HG03025 (cell line): ENCODE measurements at regions not wholly inside any gene's neighbourhood (a gene's known extent, or its start where the extent isn't known, plus 50 kb on each side); places are given as distances from the start of the nearest gene placed in this dataset.

ENCODE experiments used
- ATAC-seq: cut with Tn5 transposase; IDR thresholded peaks from one replicate; pipeline ENCODE4 v1.9.1; 2021; ENCODE audit warnings: mild to moderate bottlenecking, moderate library complexity; ENCODE audit not compliant: unreplicated experiment, low FRiP score

- ATAC-seq: no peak
Measured at GRCh38 chr12:28100717-28101116, 89.5 kb upstream of the CCDC91 start.

DNA sequence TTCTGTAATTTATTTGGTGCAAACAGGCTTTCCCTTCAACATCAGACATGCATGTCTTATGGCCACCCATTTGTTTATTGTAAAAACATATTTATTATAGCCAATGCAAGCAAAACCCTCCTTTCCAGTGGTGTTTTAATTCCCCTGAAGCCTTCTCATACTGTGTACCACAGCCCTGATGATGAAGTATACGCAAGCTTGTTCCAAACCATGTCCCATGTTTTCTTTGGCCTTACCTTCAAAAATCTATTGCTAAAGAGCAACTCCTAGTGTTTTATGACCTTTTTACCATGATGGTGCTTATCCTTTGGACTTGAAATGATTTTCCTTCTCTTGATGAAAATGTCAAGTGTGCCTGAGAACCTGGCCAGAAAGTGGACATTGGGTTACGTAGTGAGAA lies 85.9 kb upstream of the CCDC91 start:
- ATAC-seq: no peak

DNA sequence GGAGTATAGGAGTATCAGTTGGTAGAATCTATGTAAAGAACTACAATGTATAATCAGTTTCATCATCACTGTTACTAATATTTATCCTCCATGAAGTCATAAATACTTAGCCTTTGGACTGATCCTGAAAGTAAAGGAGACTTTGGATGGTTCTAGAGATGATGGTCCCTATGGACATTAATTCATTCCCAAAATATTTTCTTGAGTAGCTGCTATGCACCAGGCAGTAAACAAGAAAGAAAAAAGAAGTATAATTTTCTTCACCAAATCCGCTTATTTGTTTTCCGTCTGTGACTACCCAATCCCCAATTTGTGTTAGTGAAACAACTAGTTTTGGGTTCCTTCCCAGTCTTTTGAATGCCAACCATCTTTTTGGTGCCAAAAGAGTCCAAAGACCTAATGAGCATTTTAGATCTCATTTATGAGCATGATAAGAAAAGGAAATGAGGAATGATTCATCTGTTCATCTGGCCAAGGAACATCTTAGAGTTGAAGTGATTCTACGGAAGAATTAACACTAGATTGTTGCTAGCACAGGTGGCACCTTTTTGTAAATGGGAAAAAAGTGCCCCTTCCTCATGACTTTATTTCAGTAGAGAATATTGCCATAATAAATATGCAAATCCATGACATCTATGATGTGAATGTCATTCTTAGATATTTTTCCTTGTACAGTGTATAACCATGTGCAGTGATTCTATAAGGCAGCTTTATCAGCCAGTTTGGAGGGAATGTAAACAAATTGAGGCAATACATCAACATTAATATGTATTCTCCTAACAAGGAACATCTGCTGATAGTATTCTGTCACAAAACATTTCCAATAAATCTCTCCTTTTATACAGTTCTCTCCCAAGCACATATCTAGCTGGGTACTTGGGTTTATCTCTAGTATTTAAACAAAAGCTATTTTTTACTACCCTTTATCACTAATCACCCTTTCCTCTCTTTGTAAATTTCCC lies 85.1 kb upstream of the CCDC91 start:
- no peak for ATAC-seq

GRCh38 chr12:28107679-28108078 lies 82.6 kb upstream of the CCDC91 start:
- no peak for ATAC-seq

DNA sequence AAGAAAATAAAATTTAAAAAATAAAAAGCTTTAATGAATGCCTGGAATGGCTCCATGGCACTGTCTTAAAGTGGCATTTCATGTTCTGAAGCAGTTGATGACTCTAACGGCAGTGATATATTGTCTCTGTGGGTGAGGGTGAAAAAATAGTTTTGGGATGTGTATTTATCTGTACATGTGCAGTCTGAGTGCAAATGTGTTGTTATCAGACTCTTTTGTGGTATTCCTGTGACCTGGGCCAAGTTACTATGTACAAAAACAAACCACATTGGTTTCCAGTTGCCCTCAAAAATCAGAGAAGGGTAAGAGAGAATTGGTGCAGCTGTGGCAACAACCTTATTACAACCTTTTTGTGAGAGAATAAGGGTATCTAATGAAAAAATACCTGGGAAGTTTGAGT lies 81.7 kb upstream of the CCDC91 start:
- no peak for ATAC-seq

DNA sequence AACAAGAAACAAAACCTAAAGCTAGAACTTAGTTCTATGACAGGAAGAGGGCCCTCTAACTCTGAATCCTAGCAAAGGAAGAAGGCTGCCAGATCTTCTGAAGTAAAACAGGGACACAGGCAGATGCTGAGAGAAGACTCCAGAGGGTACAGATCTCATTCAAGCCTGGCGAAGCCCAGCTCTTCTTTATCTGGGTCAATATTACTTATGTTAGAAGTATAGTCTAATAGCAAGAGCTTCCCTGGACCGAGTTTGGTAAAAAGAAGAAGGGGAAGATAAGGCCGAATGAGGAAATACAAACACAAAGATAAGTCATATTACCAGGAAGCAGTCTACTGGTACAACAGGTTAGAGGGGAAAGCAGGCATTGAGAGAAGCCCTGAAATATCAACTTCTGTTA lies 79.9 kb upstream of the CCDC91 start:
- no peak for ATAC-seq

- no peak for ATAC-seq
Measured at GRCh38 chr12:28114488-28114887, 75.8 kb upstream of the CCDC91 start.

DNA sequence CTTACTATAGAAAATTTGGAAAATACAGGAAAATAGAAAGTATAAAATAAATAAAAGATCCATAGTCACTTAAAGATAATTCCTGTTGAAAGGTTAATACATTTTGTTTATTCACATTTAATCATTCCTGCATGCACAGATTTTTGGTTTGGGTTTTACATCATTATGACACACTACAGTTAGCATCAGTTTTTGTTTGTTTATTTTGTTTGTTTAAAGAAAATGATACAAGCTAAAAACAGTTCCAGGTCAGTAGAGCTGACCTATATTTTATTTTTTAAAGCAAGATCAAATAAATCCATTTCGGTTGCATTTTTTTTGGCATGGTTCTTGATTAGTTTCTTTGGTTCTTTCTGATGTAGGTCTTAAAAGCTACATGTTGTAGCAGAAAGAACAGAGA lies 68.8 kb upstream of the CCDC91 start:
- no peak for ATAC-seq

DNA sequence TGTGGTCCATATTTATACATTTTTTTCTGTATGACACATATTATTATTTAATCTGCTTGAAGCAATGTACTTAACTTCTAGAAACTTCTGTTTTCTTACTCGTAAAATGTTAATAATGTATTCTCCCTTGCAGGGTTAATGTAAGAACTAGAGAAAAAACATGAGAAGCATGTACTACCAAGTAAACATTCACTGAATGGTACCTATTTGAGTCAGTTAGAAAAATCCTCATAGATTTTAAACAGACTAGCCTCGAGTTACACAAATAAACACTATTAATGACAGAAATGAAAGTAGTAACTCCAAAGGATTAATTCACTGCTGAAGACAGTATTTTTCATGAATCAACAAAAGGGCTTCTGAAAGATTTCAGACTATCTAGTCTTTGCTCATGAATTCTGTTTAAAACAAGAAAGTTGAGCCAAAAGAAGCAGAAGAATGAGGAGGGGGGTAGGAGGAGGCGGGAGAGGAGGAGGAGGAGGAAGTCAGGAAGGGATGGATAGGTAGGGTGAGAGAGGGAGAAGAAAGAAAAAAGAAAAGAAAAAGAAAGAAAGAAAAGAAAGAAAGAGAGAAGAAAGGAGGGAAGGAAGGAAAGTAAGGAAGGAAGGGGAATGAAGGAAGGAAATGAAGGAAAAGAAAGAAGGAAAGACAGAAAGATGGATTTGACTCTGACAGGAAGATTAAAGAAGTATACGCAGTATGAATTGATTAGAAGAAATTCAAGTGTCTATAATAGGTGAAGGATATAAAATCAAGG lies 68.2 kb upstream of the CCDC91 start:
- ATAC-seq: no peak

- ATAC-seq: no peak
Measured at GRCh38 chr12:28122756-28123155, 67.5 kb upstream of the CCDC91 start.

GRCh38 chr12:28127455-28127854 lies 62.8 kb upstream of the CCDC91 start:
- ATAC-seq: no peak

GRCh38 chr12:28129031-28129430 lies 61.2 kb upstream of the CCDC91 start:
- no peak for ATAC-seq

DNA sequence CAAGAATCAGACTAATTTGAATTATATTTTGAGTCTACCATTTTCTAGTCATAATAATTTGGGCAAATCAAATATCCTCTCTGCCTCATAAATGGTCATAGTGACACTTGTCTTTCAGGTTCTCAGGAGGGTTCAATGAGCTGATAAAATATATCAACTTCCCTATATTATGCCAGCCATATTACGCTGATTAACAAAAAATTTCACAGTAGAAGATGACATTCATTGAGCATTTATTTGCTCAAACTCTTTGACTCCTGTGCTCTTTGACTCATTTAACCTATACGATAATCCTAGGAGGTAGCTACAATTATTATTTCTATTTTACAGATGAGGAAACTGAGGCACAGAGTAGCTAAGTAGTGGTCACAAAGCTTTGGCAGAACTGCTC lies 60.0 kb upstream of the CCDC91 start:
- ATAC-seq: no peak

- no peak for ATAC-seq
Measured at GRCh38 chr12:28130625-28131598, 59.3 kb upstream of the CCDC91 start.

- no peak for ATAC-seq
Measured at GRCh38 chr12:28132398-28132797, 57.9 kb upstream of the CCDC91 start.

DNA sequence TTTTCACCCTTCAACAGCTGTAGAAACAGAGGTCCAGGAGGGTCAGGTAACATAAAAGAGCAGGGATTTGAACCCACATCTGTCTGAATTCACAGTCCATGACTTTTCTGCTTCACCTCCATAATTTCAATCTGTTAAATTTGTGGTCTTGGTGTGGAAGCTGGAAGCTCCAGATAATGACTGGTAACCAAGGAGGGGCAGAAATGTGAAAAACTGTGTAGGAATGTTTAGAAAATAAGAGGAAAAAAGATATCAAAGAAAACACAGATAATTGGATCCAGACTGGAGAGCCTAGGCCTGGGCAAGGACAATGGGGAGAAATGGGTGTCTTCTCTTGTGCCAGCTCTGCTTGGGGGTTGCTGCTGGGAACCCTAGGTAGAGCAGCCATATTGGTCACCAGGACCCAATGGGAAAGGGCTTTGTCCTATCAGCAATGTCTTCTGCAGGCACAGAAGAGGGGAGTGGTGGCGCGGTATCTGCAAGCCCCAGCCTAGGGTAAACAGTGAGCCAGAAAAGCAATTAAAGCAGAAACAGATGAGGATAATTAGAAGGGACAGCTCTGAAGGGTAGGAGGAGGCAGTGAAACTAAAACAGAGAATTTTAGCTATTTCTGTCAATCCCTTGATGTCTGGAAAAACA lies 54.3 kb upstream of the CCDC91 start:
- no peak for ATAC-seq

DNA sequence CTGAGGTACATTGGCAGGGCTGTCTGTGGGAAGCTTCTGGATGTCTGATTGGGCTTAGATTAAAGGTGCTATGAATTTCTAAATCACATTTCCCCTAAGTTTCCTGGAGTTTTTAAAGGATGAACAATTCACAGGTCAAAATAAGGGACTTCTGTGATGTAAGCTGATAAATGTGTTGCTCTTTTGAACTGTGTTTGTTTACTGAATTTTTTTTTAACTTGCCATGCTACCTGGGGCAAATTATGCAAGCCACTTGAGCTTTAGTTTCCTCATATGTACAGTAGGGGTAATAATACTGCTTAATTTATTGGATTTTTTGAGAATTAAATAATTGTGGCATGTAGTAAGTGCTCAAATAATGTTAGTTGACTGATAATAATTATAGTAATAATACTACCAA lies 52.8 kb upstream of the CCDC91 start:
- ATAC-seq: no peak

DNA sequence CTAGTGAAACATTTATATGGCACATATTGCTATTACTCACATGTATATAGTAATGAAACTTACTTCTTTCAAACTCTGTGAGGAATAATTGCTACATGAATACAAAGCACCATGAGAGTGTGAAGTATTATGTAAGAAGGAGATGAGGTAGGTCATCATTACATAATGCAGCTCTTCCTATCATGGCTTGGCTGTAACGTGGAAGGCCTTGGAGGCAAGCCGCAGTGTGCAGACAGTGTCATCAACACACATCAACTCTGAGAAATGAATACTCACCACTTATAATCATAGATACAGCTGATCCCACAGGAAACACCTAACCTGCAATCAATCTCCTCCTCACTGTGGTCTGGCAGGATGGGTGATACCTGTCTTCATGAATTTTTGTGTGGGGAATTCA lies 49.9 kb upstream of the CCDC91 start:
- no peak for ATAC-seq
